Thyroid gland (tissue), 4 donors: ENCODE measurements at regions not wholly inside any gene's neighbourhood (a gene's known extent, or its start where the extent isn't known, plus 50 kb on each side); places are given as distances from the start of the nearest gene placed in this dataset.

ENCODE experiments used
- DNase-seq, 2 donors: peaks; one replicate each; pipeline ENCODE4 v3.0.0-alpha.2; 2019
- H3K27ac ChIP-seq, 3 donors: fragments of 200-600 bp; sonication (generic); 1 replicate in 2 of 3; 2 replicates in 1 of 3; pipeline ENCODE4 v1.5.1; 2016 to 2019; ENCODE audit warnings: mild to moderate bottlenecking in 1 of 3, moderate library complexity in 1 of 3
- H3K27me3 ChIP-seq: fragments of 200-600 bp; sonication (generic); one replicate; pipeline ENCODE4 v1.5.1; 2019
- H3K36me3 ChIP-seq, 2 donors: fragments of 200-600 bp; sonication (generic); one replicate each; pipeline ENCODE4 v1.5.1; 2016 to 2019
- H3K4me1 ChIP-seq, 2 donors: fragments of 200-600 bp; sonication (generic); one replicate each; pipeline ENCODE4 v1.5.1; 2017 to 2019
- H3K4me3 ChIP-seq, 3 donors: fragments of 200-600 bp; sonication (generic); replicated peaks in 1 of 3; 1 replicate in 2 of 3; 2 replicates in 1 of 3; pipeline ENCODE4 v1.5.1; 2016; ENCODE audit warnings: mild to moderate bottlenecking in 1 of 3
- H3K9me3 ChIP-seq: fragments of 200-600 bp; sonication (generic); one replicate; pipeline ENCODE4 v1.5.1; 2017
- POLR2A ChIP-seq, 2 donors: fragments of 450-650 bp; IDR thresholded peaks; one replicate each; pipeline ENCODE4 v1.6.1; 2017; ENCODE audit warnings: antibody characterized with exemption in 2 of 2, mild to moderate bottlenecking in 2 of 2, moderate library complexity in 1 of 2
- WGBS, 2 donors: methylation state at CpG; one replicate each; pipeline ENCODE4 v1.1.5; 2017; 5-methylcytosine and 5-hydroxymethylcytosine counted together
- intact Hi-C: fragments of 100-400 bp; cut with DNase I; formaldehyde crosslinking; loops from one replicate; pipeline ENCODE4 v1.15.1; 2023
- TF ChIP-seq, protein P1 (sequence below), 6 experiments: fragments of 200-600 bp in 3 of 6; fragments of 450-650 bp in 3 of 6; sonication (generic) in 3 of 6; IDR thresholded peaks; one replicate each; pipeline ENCODE4 v1.5.1; 2016 to 2019; ENCODE audit warnings: antibody characterized with exemption in 6 of 6, mild to moderate bottlenecking in 2 of 6, inconsistent platforms in 1 of 6, moderate library complexity in 1 of 6

DNA sequence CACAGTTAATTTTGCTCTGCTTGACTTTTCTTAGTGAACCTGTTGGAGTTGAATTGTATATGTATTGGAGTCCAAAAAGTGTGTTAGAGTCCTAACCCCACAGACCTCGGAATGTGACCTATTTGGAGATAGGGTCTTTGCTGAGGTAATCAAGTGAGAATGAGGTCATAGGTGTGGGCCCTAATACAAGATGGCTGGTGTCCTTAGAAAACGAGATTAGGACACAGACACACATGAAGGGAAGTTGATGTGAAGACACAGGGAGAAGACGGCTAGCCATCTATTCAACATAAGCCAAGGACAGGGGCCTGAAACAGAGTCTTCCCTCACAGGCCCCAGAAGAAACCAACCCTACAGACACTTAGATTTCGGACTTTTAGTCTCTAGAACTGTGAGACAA is 260.6 kb upstream of the NEBL start:
- 89 to 94% methylated on average over 4 of the region's 4 CpGs for WGBS, 2 donors
- intact Hi-C loops = no loop called here
- no peak overlapping the region for H3K4me3 ChIP-seq
- no peaks in the 10 kb centered on the region for H3K36me3 ChIP-seq
- H3K27me3 ChIP-seq = no peaks in the 10 kb centered on the region
- no peak overlapping the region for H3K27ac ChIP-seq
- TF ChIP-seq, protein P1, sequence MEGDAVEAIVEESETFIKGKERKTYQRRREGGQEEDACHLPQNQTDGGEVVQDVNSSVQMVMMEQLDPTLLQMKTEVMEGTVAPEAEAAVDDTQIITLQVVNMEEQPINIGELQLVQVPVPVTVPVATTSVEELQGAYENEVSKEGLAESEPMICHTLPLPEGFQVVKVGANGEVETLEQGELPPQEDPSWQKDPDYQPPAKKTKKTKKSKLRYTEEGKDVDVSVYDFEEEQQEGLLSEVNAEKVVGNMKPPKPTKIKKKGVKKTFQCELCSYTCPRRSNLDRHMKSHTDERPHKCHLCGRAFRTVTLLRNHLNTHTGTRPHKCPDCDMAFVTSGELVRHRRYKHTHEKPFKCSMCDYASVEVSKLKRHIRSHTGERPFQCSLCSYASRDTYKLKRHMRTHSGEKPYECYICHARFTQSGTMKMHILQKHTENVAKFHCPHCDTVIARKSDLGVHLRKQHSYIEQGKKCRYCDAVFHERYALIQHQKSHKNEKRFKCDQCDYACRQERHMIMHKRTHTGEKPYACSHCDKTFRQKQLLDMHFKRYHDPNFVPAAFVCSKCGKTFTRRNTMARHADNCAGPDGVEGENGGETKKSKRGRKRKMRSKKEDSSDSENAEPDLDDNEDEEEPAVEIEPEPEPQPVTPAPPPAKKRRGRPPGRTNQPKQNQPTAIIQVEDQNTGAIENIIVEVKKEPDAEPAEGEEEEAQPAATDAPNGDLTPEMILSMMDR (IDR thresholded peaks at IDR 0.05) = no peak
- no peak for TF ChIP-seq POLR2A (IDR thresholded peaks at IDR 0.05)
- peaks cover 25 to 56% of the 10 kb centered on the region in 2 donors for H3K4me1 ChIP-seq
- no peaks in the 10 kb centered on the region for H3K9me3 ChIP-seq
- DNase-seq = no peak

DNA sequence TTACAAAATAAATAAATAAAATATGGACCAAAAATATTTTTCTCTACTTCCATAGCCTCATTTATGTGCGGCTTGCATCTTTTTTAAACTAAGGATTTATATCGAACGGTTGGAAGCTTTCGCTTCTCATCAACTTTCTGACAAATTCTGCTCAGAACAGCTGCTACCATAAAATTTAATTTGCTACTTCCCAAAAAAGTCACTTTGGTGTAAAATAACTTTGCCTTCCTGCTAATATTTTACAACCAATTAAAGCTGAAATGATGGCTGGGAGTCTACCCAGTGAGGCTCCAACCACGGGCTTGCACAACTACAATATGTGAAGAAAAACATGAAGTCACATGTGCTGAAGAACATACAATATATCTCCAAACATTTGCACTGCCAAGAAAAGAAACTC is 253.1 kb upstream of the NEBL start:
- no peaks in the 10 kb centered on the region for H3K9me3 ChIP-seq
- intact Hi-C loops = no loop called here
- H3K4me1 ChIP-seq = peaks cover 0 to 17% of the 10 kb centered on the region in 2 donors
- no peaks in the 10 kb centered on the region for H3K27me3 ChIP-seq
- no peak for DNase-seq
- 72 to 84% methylated on average over 5 of the region's 5 CpGs for WGBS, 2 donors
- no peak overlapping the region for H3K4me3 ChIP-seq
- H3K36me3 ChIP-seq = no peaks in the 10 kb centered on the region
- no peak overlapping the region for H3K27ac ChIP-seq
- TF ChIP-seq, protein P1 (IDR thresholded peaks at IDR 0.05) = no peak
- TF ChIP-seq POLR2A (IDR thresholded peaks at IDR 0.05) = no peak

DNA sequence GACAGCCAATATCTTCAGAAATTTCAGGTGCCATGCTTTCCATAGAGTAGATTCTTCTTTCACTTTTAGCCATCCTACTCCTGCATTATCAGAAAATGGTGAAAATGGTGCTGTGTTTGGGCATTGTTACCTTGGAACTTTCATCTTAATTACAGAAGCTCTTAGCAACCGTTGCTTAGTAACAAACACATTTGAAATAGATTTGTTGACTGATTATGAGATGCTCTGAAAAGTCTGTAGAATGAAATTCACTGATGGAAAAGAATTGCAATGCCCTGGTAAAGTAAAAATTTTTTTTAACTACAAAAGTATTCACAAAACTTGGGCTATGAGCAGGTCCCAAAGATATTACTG is 249.3 kb upstream of the NEBL start:
- no peaks in the 10 kb centered on the region for H3K27me3 ChIP-seq

DNA sequence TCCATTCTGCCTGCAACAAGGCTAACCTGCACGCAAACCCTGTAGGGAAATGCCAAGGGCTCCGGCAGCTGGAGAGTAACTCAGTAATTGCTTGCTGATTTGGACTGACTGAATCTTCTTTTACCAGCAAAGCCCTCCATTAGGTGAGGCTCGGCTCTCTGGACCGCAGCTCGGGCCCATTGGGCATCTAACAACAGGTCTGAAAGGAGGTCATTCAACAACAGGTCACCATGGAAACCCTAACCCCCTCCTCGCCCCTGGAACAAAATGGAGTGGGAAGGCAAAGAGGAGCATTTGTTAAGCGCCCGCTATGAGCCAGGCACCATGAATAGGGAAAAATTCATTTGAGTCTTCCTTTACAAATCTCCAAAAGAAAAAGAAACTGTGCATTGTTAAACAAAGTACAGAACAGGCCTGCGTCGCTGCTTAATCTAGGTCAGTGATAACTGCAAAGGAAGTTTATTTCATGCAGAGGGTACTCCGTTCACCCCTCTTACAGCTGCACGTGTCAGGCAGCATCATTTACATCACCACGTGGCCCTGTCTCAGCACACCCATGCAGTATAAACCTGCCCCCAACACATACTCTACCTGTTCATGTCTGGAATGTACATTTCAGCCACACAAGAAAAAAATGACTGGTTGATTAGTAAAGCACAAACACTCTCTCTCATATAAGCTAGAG is 248.8 kb upstream of the NEBL start:
- no peaks in the 10 kb centered on the region for H3K36me3 ChIP-seq
- no peaks in the 10 kb centered on the region for H3K9me3 ChIP-seq
- intact Hi-C loops = no loop called here
- 85 to 87% methylated on average over 13 of the region's 13 CpGs for WGBS, 2 donors
- peaks cover 0 to 6% of the 10 kb centered on the region in 2 donors for H3K4me1 ChIP-seq
- TF ChIP-seq, protein P1 (IDR thresholded peaks at IDR 0.05) = no peak
- TF ChIP-seq POLR2A (IDR thresholded peaks at IDR 0.05) = no peak
- H3K4me3 ChIP-seq = no peak overlapping the region
- no peak for DNase-seq
- no peak overlapping the region for H3K27ac ChIP-seq
- H3K27me3 ChIP-seq = no peaks in the 10 kb centered on the region

More for the DNA sequence above, 249.3 kb upstream of the NEBL start:
- no peaks in the 10 kb centered on the region for H3K36me3 ChIP-seq
- 82 to 88% methylated on average over 1 of the region's 1 CpG for WGBS, 2 donors
- H3K4me1 ChIP-seq = peaks cover 0 to 7% of the 10 kb centered on the region in 2 donors
- no peak overlapping the region for H3K27ac ChIP-seq
- DNase-seq = no peak
- TF ChIP-seq, protein P1 (IDR thresholded peaks at IDR 0.05) = no peak
- no peak for TF ChIP-seq POLR2A (IDR thresholded peaks at IDR 0.05)
- no peak overlapping the region for H3K4me3 ChIP-seq
- intact Hi-C loops = no loop called here
- H3K9me3 ChIP-seq = no peaks in the 10 kb centered on the region

DNA sequence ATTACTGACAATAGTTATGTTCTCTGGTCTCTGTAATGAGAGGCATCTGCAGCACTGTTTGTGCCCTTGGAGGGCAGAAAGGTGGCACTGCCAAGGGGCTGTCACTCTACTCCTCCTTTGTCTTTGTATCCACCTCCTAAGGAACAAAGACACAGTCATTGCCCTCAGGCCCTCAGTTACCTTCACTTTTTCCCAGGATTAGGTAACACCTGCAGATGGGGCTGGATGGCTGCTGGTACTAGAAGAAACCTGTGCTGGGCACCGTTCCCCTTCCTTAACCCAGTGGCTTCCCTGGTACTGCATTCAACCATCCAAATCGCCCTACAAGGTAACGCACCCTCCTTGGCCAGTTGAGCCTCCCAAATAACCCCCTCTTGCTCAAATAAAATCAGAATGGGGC is 246.9 kb upstream of the NEBL start:
- intact Hi-C loops = no loop called here
- TF ChIP-seq POLR2A (IDR thresholded peaks at IDR 0.05) = no peak
- TF ChIP-seq, protein P1 (IDR thresholded peaks at IDR 0.05) = no peak
- Histone ChIP-seq H3K36me3 (no peaks in the 10 kb centered on the region), H3K9me3 (no peaks in the 10 kb centered on the region), H3K27ac (no peak overlapping the region), H3K27me3 (no peaks in the 10 kb centered on the region), H3K4me3 (no peak overlapping the region), H3K4me1 (no peaks in the 10 kb centered on the region)
- DNase-seq = no peak
- 93 to 97% methylated on average over 3 of the region's 3 CpGs for WGBS, 2 donors
